Putamen (tissue), 1 donor: ENCODE measurements at regions not wholly inside any gene's neighbourhood (a gene's known extent, or its start where the extent isn't known, plus 50 kb on each side); places are given as distances from the start of the nearest gene placed in this dataset.

ENCODE experiments used
- DNase-seq: peaks from one replicate; pipeline ENCODE4 v3.0.0-alpha.2; 2016; ENCODE audit warnings: low spot score

GRCh38 chr11:112856133-112856532 is 105.1 kb upstream of the NCAM1 start:
- no peak for DNase-seq

- no peak for DNase-seq
These were observed 104.6 kb upstream of the NCAM1 start for GRCh38 chr11:112856591-112856990.

GRCh38 chr11:112858289-112859023 is 102.8 kb upstream of the NCAM1 start:
- peak; percentile 61 for DNase-seq

- no peak for DNase-seq
These were observed 101.4 kb upstream of the NCAM1 start for GRCh38 chr11:112859787-112860186.

GRCh38 chr11:112861356-112861755 is 99.9 kb upstream of the NCAM1 start:
- DNase-seq: no peak

GRCh38 chr11:112863305-112863704 is 97.9 kb upstream of the NCAM1 start:
- no peak for DNase-seq

- DNase-seq: no peak
These were observed 96.5 kb upstream of the NCAM1 start for GRCh38 chr11:112864672-112865071.

- no peak for DNase-seq
These were observed 89.2 kb upstream of the NCAM1 start for GRCh38 chr11:112871909-112872500.

- DNase-seq: no peak
These were observed 86.2 kb upstream of the NCAM1 start for GRCh38 chr11:112874980-112875379.

- DNase-seq: no peak
These were observed 83.6 kb upstream of the NCAM1 start for GRCh38 chr11:112877581-112877980.

GRCh38 chr11:112878033-112878601 is 83.1 kb upstream of the NCAM1 start:
- DNase-seq: no peak

GRCh38 chr11:112880495-112880894 is 80.7 kb upstream of the NCAM1 start:
- DNase-seq: no peak

- DNase-seq: peak; percentile 97
These were observed 79.8 kb upstream of the NCAM1 start for GRCh38 chr11:112881461-112881860.

GRCh38 chr11:112882494-112883381 is 78.5 kb upstream of the NCAM1 start:
- no peak for DNase-seq

GRCh38 chr11:112884012-112884767 is 77.0 kb upstream of the NCAM1 start:
- DNase-seq: no peak

GRCh38 chr11:112885744-112886433 is 75.3 kb upstream of the NCAM1 start:
- DNase-seq: no peak

GRCh38 chr11:112886434-112887370 is 74.5 kb upstream of the NCAM1 start:
- DNase-seq: no peak

- peak; percentile 82 for DNase-seq
These were observed 71.8 kb upstream of the NCAM1 start for GRCh38 chr11:112889446-112889845.

GRCh38 chr11:112899235-112900006 is 61.8 kb upstream of the NCAM1 start:
- DNase-seq: no peak
